ENCODE measurements at regions not wholly inside any gene's neighbourhood (a gene's known extent, or its start where the extent isn't known, plus 50 kb on each side); places are given as distances from the start of the nearest gene placed in this dataset.
"Not testable (repeated sequence)": the region's sequence is repeated elsewhere in the genome, so short reads cannot be mapped to it uniquely, and the experiment has no call there.

DNA sequence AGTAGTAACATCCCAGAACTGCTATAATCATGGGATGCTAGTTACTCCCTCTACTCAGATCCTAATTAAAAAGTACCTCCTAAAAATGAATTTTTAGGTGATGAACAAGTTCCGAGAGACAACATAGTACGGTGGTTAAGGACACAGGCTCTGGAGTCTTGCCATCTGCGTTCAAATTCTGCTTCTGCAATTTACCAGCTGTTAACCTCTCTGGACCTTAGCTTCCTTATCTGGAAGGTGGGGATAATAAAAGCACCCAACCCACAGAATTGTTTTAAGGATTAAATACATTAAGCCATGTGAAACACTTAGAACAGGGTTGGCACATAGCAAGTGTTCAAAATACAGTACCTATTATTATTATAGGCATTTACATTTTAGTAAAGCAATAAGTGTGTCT lies 77.5 kb upstream of the XPA start:
- Histone ChIP-seq H3K9ac (ENCODE audit: low read depth, low read length, poor library complexity, severe bottlenecking) (no peak overlapping the region), H3K4me3 (ENCODE audit: low read length, poor library complexity, severe bottlenecking) (no peak overlapping the region)

DNA sequence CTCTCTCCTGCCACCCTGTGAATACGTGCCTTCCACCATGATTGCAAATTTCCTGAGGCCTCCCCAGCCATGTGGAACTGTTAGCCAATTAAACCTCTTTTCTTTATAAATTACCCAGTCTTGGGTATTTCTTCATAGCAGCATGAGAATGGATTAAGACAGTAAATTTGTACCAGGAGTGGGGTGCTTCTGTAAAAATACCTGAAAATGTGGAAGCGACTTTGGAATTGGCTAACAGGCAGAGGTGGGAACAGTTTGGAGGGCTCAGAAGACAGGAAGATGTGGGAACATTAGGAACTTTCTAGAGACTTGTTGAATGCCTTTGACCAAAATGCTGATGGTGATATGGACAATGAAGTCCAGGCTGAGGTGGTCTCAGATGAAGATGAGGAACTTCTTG lies 74.3 kb upstream of the FOXE1 start:
- H3K4me2 ChIP-seq (ENCODE audit: low read depth, low read length, poor library complexity, severe bottlenecking); H3K27me3 ChIP-seq (ENCODE audit: insufficient read depth, low read length, poor library complexity, severe bottlenecking); H3K9me3 ChIP-seq (ENCODE audit: insufficient read depth, low read depth, low read length); H3K4me3 ChIP-seq (ENCODE audit: low read length, poor library complexity, severe bottlenecking); H3K9me2 ChIP-seq (replicated peaks; ENCODE audit: low read depth, low read length); H2AFZ ChIP-seq (ENCODE audit: low read length); H3F3A ChIP-seq (ENCODE audit: low read depth); H3K79me2 ChIP-seq (ENCODE audit: insufficient read depth, low read length); H3K4me1 ChIP-seq (ENCODE audit: insufficient read depth, low read length, poor library complexity, severe bottlenecking); H3K9ac ChIP-seq (ENCODE audit: low read depth, low read length, poor library complexity, severe bottlenecking); H3K36me3 ChIP-seq (ENCODE audit: insufficient read depth, low read length); H4K20me1 ChIP-seq (ENCODE audit: insufficient read depth, low read length, poor library complexity, severe bottlenecking): not testable (repeated sequence)

More for the DNA sequence above, 77.5 kb upstream of the XPA start:
- Histone ChIP-seq H3K79me2 (ENCODE audit: insufficient read depth, low read length) (no peaks in the 10 kb centered on the region), H2AFZ (ENCODE audit: low read length) (no peak overlapping the region), H3K9me3 (ENCODE audit: insufficient read depth, low read depth, low read length) (no peaks in the 10 kb centered on the region; the same call in 1 of the 2 replicates), H3K27me3 (ENCODE audit: insufficient read depth, low read length, poor library complexity, severe bottlenecking) (no peaks in the 10 kb centered on the region), H3F3A (ENCODE audit: low read depth) (no peaks in the 10 kb centered on the region), H3K4me2 (ENCODE audit: low read depth, low read length, poor library complexity, severe bottlenecking) (no peak overlapping the region), H3K9me2 (replicated peaks; ENCODE audit: low read depth, low read length) (no peaks in the 10 kb centered on the region), H4K20me1 (ENCODE audit: insufficient read depth, low read length, poor library complexity, severe bottlenecking) (no peaks in the 10 kb centered on the region), H3K4me1 (ENCODE audit: insufficient read depth, low read length, poor library complexity, severe bottlenecking) (no peaks in the 10 kb centered on the region), H3K36me3 (ENCODE audit: insufficient read depth, low read length) (no peaks in the 10 kb centered on the region)
- TF ChIP-seq EZH2phosphoT487 (IDR thresholded peaks at IDR 0.05; ENCODE audit: borderline replicate concordance), result no peak
- TF ChIP-seq, protein P1, sequence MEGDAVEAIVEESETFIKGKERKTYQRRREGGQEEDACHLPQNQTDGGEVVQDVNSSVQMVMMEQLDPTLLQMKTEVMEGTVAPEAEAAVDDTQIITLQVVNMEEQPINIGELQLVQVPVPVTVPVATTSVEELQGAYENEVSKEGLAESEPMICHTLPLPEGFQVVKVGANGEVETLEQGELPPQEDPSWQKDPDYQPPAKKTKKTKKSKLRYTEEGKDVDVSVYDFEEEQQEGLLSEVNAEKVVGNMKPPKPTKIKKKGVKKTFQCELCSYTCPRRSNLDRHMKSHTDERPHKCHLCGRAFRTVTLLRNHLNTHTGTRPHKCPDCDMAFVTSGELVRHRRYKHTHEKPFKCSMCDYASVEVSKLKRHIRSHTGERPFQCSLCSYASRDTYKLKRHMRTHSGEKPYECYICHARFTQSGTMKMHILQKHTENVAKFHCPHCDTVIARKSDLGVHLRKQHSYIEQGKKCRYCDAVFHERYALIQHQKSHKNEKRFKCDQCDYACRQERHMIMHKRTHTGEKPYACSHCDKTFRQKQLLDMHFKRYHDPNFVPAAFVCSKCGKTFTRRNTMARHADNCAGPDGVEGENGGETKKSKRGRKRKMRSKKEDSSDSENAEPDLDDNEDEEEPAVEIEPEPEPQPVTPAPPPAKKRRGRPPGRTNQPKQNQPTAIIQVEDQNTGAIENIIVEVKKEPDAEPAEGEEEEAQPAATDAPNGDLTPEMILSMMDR (conservative IDR thresholded peaks at IDR 0.05; ENCODE audit: low read length), result no peak

- TF ChIP-seq EZH2phosphoT487 (IDR thresholded peaks at IDR 0.05; ENCODE audit: borderline replicate concordance), result no peak
- Histone ChIP-seq H3K9me3 (ENCODE audit: insufficient read depth, low read depth, low read length) (no peaks in the 10 kb centered on the region; the same call in 1 of the 2 replicates), H3K79me2 (ENCODE audit: insufficient read depth, low read length) (no peaks in the 10 kb centered on the region), H3K9ac (ENCODE audit: low read depth, low read length, poor library complexity, severe bottlenecking) (no peak overlapping the region), H3K4me2 (ENCODE audit: low read depth, low read length, poor library complexity, severe bottlenecking) (no peak overlapping the region), H3F3A (ENCODE audit: low read depth) (no peaks in the 10 kb centered on the region), H3K9me2 (replicated peaks; ENCODE audit: low read depth, low read length) (no peaks in the 10 kb centered on the region), H3K4me3 (ENCODE audit: low read length, poor library complexity, severe bottlenecking) (no peak overlapping the region), H3K36me3 (ENCODE audit: insufficient read depth, low read length) (no peaks in the 10 kb centered on the region), H3K27me3 (ENCODE audit: insufficient read depth, low read length, poor library complexity, severe bottlenecking) (no peaks in the 10 kb centered on the region), H3K4me1 (ENCODE audit: insufficient read depth, low read length, poor library complexity, severe bottlenecking) (no peaks in the 10 kb centered on the region), H4K20me1 (ENCODE audit: insufficient read depth, low read length, poor library complexity, severe bottlenecking) (no peaks in the 10 kb centered on the region), H2AFZ (ENCODE audit: low read length) (no peak overlapping the region)
These were observed 73.4 kb upstream of the FOXE1 start for GRCh38 chr9:97779608-97780007.

DNA sequence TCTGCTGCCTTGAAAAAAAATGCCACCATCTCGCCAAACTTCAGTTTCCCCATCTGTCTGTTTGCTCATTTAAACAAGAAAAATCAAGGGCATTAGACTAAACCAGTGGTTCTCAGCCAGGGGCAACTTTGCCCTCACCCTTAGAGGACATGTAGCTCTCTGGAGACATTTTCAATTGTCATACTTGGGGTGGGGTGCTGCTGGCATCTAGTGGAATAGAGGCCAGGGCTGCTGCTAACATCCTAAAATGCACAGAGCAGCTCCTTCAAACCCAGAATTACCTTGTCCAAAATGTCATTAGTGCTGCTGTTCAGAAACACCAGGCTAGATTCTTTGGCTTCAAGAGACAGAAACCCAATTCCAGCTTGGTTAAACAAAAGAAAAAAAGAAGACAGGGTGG lies 71.1 kb upstream of the FOXE1 start:
- H3K4me2 ChIP-seq (ENCODE audit: low read depth, low read length, poor library complexity, severe bottlenecking), result no peak overlapping the region
- H3K4me3 ChIP-seq (ENCODE audit: low read length, poor library complexity, severe bottlenecking), result no peak overlapping the region
- H4K20me1 ChIP-seq (ENCODE audit: insufficient read depth, low read length, poor library complexity, severe bottlenecking), result no peaks in the 10 kb centered on the region
- no peaks in the 10 kb centered on the region for H3K4me1 ChIP-seq (ENCODE audit: insufficient read depth, low read length, poor library complexity, severe bottlenecking)
- no peaks in the 10 kb centered on the region for H3F3A ChIP-seq (ENCODE audit: low read depth)
- H3K9me3 ChIP-seq (ENCODE audit: insufficient read depth, low read depth, low read length), result no peaks in the 10 kb centered on the region; the same call in 1 of the 2 replicates
- TF ChIP-seq, protein P1 (conservative IDR thresholded peaks at IDR 0.05; ENCODE audit: low read length), result no peak
- TF ChIP-seq EZH2phosphoT487 (IDR thresholded peaks at IDR 0.05; ENCODE audit: borderline replicate concordance), result no peak
- H3K9ac ChIP-seq (ENCODE audit: low read depth, low read length, poor library complexity, severe bottlenecking), result no peak overlapping the region
- H2AFZ ChIP-seq (ENCODE audit: low read length), result no peak overlapping the region
- H3K27me3 ChIP-seq (ENCODE audit: insufficient read depth, low read length, poor library complexity, severe bottlenecking), result no peaks in the 10 kb centered on the region
- no peaks in the 10 kb centered on the region for H3K36me3 ChIP-seq (ENCODE audit: insufficient read depth, low read length)
- no peaks in the 10 kb centered on the region for H3K79me2 ChIP-seq (ENCODE audit: insufficient read depth, low read length)
- no peaks in the 10 kb centered on the region for H3K9me2 ChIP-seq (replicated peaks; ENCODE audit: low read depth, low read length)
